VCaP (cell line): ENCODE measurements at regions not wholly inside any gene's neighbourhood (a gene's known extent, or its start where the extent isn't known, plus 50 kb on each side); places are given as distances from the start of the nearest gene placed in this dataset.

Experiments used
- H3K27ac ChIP-seq: fragments of 450-650 bp; 2 replicates; pipeline ENCODE4 v1.5.1; 2017
- TF ChIP-seq, protein P1 (sequence below): fragments of 450-650 bp; conservative IDR thresholded peaks from 2 replicates; pipeline ENCODE4 v1.5.1; 2017; ENCODE audit warnings: mild to moderate bottlenecking, moderate library complexity

DNA sequence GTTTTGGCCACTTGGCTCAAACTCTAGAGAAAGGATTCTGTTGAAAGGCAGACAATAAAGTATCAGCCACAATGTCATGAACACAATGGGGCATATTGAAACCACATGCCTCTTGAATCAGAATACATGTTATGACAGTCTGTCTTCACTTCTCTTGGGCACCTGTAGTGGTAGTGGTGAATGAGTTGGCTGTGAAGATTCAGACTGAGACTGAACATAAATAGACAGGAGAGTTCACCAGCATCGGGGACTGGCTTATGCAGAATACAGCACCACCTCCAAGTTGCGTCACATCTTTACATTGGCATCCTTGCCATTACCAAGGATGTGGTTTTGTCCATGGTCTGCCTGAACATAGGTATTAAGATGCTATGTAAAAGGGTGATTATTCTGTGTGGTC, 336.8 kb downstream of the MYCN start:
- H3K27ac ChIP-seq = no peak overlapping the region
- TF ChIP-seq, protein P1, sequence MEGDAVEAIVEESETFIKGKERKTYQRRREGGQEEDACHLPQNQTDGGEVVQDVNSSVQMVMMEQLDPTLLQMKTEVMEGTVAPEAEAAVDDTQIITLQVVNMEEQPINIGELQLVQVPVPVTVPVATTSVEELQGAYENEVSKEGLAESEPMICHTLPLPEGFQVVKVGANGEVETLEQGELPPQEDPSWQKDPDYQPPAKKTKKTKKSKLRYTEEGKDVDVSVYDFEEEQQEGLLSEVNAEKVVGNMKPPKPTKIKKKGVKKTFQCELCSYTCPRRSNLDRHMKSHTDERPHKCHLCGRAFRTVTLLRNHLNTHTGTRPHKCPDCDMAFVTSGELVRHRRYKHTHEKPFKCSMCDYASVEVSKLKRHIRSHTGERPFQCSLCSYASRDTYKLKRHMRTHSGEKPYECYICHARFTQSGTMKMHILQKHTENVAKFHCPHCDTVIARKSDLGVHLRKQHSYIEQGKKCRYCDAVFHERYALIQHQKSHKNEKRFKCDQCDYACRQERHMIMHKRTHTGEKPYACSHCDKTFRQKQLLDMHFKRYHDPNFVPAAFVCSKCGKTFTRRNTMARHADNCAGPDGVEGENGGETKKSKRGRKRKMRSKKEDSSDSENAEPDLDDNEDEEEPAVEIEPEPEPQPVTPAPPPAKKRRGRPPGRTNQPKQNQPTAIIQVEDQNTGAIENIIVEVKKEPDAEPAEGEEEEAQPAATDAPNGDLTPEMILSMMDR = no peak

DNA sequence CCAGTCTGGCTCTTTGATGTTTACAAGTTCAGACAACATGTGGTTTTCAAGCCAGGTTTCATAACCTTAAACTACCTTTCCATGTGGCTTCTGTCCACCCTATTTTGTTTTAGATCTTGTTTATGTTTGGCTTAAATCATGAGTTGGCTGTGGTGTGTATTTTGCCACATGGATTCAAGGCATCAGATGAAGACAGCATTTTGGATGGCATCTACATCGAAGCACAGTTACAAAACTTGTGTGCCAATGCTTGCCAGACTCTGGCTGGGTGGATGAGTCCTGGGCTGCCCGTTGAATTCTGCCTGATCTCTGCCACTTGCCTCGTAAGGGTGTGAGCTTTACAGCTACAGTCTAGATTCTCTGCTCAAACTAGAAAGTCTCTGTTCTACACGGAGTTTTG, 335.3 kb downstream of the MYCN start:
- no peak overlapping the region for H3K27ac ChIP-seq
- TF ChIP-seq, protein P1 = no peak

DNA sequence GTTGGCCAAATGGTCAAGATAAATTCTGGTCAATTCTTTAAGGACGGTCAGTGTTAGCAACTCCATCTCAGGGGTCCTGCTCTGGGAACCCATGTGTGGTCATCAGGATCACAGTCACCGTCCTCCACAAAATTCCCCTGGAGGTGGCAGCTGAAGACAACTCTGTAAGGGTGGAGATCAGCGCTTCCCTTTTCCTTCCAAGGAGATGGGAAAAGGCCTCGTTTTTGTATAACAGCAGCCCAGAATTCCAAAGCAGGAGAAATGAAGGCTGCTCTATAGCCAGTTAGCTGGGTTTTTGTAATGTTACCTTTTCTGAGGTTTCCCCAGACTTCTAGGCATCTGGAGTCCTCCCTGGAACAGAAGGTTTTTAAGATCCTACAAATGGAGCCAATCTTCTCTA, 334.8 kb downstream of the MYCN start:
- TF ChIP-seq, protein P1 = no peak
- H3K27ac ChIP-seq = no peak overlapping the region

DNA sequence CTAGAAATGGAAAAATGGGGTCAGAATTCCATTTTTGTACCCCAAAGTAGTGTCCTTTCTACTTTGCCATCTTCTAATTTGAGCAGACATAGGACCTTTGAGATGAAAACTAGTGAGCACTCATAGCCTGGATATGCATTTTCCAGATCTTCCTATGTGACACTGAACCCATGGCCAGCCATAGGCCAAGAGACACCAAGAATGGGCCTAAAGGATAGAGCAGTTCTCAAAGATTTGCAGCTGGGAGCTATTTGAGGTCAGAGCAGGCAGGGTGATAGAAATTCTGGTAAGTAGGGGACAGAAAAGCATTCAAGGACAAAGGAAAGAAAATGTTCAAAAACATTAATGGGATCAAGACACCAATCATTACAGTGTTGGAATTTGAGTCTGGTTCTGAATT, 332.8 kb downstream of the MYCN start:
- TF ChIP-seq, protein P1 = no peak
- H3K27ac ChIP-seq = no peak overlapping the region

DNA sequence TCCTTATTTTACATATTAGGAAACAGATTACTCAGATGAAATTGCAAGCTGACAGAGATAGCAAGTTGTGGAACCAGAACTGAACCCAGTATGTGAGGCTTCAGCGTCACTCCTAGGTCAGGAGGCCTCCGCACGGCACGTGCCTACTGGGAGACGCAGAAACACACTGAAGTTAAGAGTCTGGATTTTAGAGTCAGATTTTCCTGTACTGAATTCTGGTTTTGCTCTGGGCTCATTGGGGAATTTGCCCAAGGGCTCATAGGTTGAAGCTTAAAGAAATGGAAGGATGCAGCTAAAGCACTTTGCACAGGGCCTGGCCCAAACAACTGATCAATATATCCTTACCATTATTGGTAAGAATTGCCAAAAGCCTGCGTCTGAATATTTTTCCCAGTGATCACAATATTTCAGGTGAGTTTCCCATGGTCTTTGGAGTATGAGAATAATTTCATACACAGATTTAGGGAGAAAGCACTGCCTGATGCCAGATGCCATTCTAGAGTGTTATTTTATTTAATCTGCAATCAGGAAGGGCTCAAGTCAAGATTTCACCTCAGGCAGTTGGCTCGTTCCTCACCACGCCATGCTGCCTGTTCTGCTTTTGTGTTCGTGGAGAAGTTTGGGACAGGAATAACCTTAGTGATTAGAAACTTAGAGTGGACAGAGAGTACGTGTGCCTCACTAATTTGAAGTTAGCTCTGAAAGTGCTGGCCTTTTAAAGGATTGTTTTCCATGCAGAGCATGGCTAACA, 331.9 kb downstream of the MYCN start:
- no peak overlapping the region for H3K27ac ChIP-seq
- TF ChIP-seq, protein P1 = no peak

DNA sequence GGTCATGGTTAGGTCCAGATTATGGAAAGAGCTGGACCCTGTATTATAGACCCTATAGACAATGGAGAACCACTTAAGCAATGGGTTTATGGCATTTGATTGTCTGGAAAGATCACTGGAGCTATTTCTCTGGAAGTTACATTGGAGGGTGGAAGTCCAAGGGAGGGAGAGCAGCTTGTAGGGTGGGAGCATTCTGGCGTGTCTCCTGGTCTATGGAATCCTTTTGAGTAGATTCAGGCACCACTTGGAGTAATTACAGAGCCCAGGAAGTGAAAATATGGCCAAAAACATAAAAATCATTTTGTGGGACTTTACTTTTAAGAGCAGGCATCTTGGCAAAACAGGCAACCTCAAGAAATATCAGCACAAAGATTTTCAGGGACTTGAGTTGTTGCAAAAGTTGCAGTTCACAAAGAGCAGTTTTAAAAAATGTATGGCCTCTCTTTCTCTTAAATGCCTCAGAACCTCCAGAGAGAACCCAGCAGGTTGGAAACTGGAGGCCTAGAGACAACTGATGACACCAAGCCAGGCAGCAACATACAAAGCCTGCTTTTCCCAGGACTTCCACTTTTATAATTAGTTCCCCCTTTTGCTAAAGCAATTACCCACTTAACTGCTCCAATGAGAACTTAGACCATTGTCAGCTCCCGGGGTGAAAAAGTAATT, 331.0 kb downstream of the MYCN start:
- TF ChIP-seq, protein P1 = no peak
- no peak overlapping the region for H3K27ac ChIP-seq

DNA sequence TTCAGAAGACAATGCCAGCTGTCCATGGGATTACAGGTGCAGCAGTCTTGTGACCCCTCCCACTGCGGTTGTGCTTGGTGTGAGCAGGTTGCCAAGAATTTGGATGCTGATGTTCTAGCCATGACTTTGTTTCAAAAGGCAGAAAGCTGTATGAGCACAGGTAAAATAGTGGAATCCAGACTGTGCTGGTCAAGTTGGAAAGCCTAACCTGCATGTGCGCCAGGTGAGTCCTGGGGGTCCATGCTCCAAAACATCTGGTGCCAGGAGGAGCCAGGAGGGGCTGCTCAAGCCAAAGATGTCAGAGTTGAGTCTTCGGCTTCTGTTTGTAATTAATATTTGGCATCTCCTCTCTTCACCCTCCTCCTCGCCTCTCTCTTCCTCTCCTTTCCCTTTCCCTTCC, 330.1 kb downstream of the MYCN start:
- TF ChIP-seq, protein P1 = no peak
- no peak overlapping the region for H3K27ac ChIP-seq
